Stomach smooth muscle (tissue), 2 donors: ENCODE measurements at regions not wholly inside any gene's neighbourhood (a gene's known extent, or its start where the extent isn't known, plus 50 kb on each side); places are given as distances from the start of the nearest gene placed in this dataset.

Experiments
- H3K27ac ChIP-seq: one replicate; pipeline ENCODE4 v1.7.0; 2013; ENCODE audit warnings: mild to moderate bottlenecking, low read length, inconsistent platforms
- H3K27me3 ChIP-seq, 2 donors: one replicate each; pipeline ENCODE4 v1.7.0; 2013; ENCODE audit warnings: low read length in 2 of 2; ENCODE audit not compliant: insufficient read depth in 2 of 2, control insufficient read depth in 1 of 2
- H3K36me3 ChIP-seq, 2 donors: one replicate each; pipeline ENCODE4 v1.7.0; 2013; ENCODE audit warnings: low read length in 2 of 2; ENCODE audit not compliant: control insufficient read depth in 2 of 2, insufficient read depth in 2 of 2
- H3K4me1 ChIP-seq: one replicate; pipeline ENCODE4 v1.7.0; 2013; ENCODE audit warnings: low read length; ENCODE audit not compliant: control insufficient read depth, insufficient read depth
- H3K4me3 ChIP-seq, 2 donors: one replicate each; pipeline ENCODE4 v1.7.0; 2013; ENCODE audit warnings: low read length in 2 of 2
- H3K9ac ChIP-seq, 2 donors: one replicate each; pipeline ENCODE4 v1.7.0; 2013; ENCODE audit warnings: low read length in 2 of 2, mild to moderate bottlenecking in 1 of 2
- H3K9me3 ChIP-seq, 2 donors: one replicate each; pipeline ENCODE4 v1.7.0; 2013; ENCODE audit warnings: low read length in 2 of 2; ENCODE audit not compliant: control insufficient read depth in 2 of 2
- donor health status: healthy.
- donor health status: Pancreatic carcinoma.

- H3K27ac ChIP-seq: no peak overlapping the region
- no peaks in the 10 kb centered on the region for H3K4me1 ChIP-seq
- no peak overlapping the region for H3K4me3 ChIP-seq
- no peaks in the 10 kb centered on the region for H3K36me3 ChIP-seq
- H3K27me3 ChIP-seq: peaks cover 0 to 8% of the 10 kb centered on the region in 2 donors
- no peaks in the 10 kb centered on the region for H3K9me3 ChIP-seq
- no peak overlapping the region for H3K9ac ChIP-seq
Measured at GRCh38 chr1:34470401-34470800, 284.4 kb upstream of the GJB5 start.

- H3K27ac ChIP-seq: no peak overlapping the region
- no peaks in the 10 kb centered on the region for H3K9me3 ChIP-seq
- peaks cover 5 to 11% of the 10 kb centered on the region in 2 donors for H3K27me3 ChIP-seq
- no peak overlapping the region for H3K9ac ChIP-seq
- no peaks in the 10 kb centered on the region for H3K36me3 ChIP-seq
- no peaks in the 10 kb centered on the region for H3K4me1 ChIP-seq
- H3K4me3 ChIP-seq: no peak overlapping the region
Measured at GRCh38 chr1:34474566-34474965, 280.3 kb upstream of the GJB5 start.

- Histone ChIP-seq H3K27me3 (peaks cover 5 to 9% of the 10 kb centered on the region in 2 donors), H3K27ac (no peak overlapping the region), H3K36me3 (no peaks in the 10 kb centered on the region), H3K9ac (no peak overlapping the region), H3K4me1 (no peaks in the 10 kb centered on the region), H3K4me3 (no peak overlapping the region), H3K9me3 (peaks cover 4 to 8% of the 10 kb centered on the region in 2 donors)
Measured at GRCh38 chr1:34476371-34476770, 278.5 kb upstream of the GJB5 start.

- Histone ChIP-seq H3K27ac (no peak overlapping the region), H3K4me1 (no peaks in the 10 kb centered on the region), H3K27me3 (peaks cover 3 to 5% of the 10 kb centered on the region in 2 donors), H3K36me3 (no peaks in the 10 kb centered on the region), H3K9ac (no peak overlapping the region), H3K4me3 (no peak overlapping the region), H3K9me3 (peaks cover 4 to 8% of the 10 kb centered on the region in 2 donors)
Measured at GRCh38 chr1:34477632-34478141, 277.2 kb upstream of the GJB5 start.

GRCh38 chr1:34478515-34479076, 276.3 kb upstream of the GJB5 start:
- Histone ChIP-seq H3K9ac (no peak overlapping the region), H3K27ac (no peak overlapping the region), H3K27me3 (peaks cover 3 to 5% of the 10 kb centered on the region in 2 donors), H3K4me3 (no peak overlapping the region), H3K9me3 (peaks cover 4 to 8% of the 10 kb centered on the region in 2 donors), H3K36me3 (no peaks in the 10 kb centered on the region), H3K4me1 (no peaks in the 10 kb centered on the region)

- Histone ChIP-seq H3K36me3 (no peaks in the 10 kb centered on the region), H3K9ac (no peak overlapping the region), H3K27ac (no peak overlapping the region), H3K27me3 (peaks cover 3 to 5% of the 10 kb centered on the region in 2 donors), H3K4me1 (no peaks in the 10 kb centered on the region), H3K9me3 (peaks cover 4 to 8% of the 10 kb centered on the region in 2 donors), H3K4me3 (no peak overlapping the region)
Measured at GRCh38 chr1:34479731-34480130, 275.1 kb upstream of the GJB5 start.

- Histone ChIP-seq H3K9me3 (peaks cover 6 to 8% of the 10 kb centered on the region in 2 donors), H3K4me1 (no peaks in the 10 kb centered on the region), H3K36me3 (no peaks in the 10 kb centered on the region), H3K9ac (no peak overlapping the region), H3K27me3 (no peaks in the 10 kb centered on the region), H3K4me3 (no peak overlapping the region), H3K27ac (no peak overlapping the region)
Measured at GRCh38 chr1:34488080-34488708, 266.7 kb upstream of the GJB5 start.

GRCh38 chr1:34500451-34500850, 254.4 kb upstream of the GJB5 start:
- Histone ChIP-seq H3K4me3 (no peak overlapping the region), H3K9ac (no peak overlapping the region), H3K36me3 (no peaks in the 10 kb centered on the region), H3K4me1 (no peaks in the 10 kb centered on the region), H3K27me3 (no peaks in the 10 kb centered on the region), H3K9me3 (no peaks in the 10 kb centered on the region), H3K27ac (no peak overlapping the region)

GRCh38 chr1:34511802-34512201, 243.0 kb upstream of the GJB5 start:
- H3K4me1 ChIP-seq: no peaks in the 10 kb centered on the region
- peaks cover 5 to 12% of the 10 kb centered on the region in 2 donors for H3K9me3 ChIP-seq
- no peaks in the 10 kb centered on the region for H3K36me3 ChIP-seq
- no peak overlapping the region for H3K4me3 ChIP-seq
- no peak overlapping the region for H3K27ac ChIP-seq
- H3K27me3 ChIP-seq: no peaks in the 10 kb centered on the region
- no peak overlapping the region for H3K9ac ChIP-seq

- Histone ChIP-seq H3K27me3 (no peaks in the 10 kb centered on the region), H3K9me3 (peaks cover 0 to 13% of the 10 kb centered on the region in 2 donors), H3K36me3 (no peaks in the 10 kb centered on the region), H3K4me1 (no peaks in the 10 kb centered on the region), H3K9ac (no peak overlapping the region), H3K4me3 (no peak overlapping the region), H3K27ac (no peak overlapping the region)
Measured at GRCh38 chr1:34518146-34518699, 236.6 kb upstream of the GJB5 start.

GRCh38 chr1:34520111-34520510, 234.7 kb upstream of the GJB5 start:
- Histone ChIP-seq H3K27ac (no peak overlapping the region), H3K4me3 (no peak overlapping the region), H3K4me1 (no peaks in the 10 kb centered on the region), H3K9me3 (peaks cover 0 to 10% of the 10 kb centered on the region in 2 donors), H3K36me3 (no peaks in the 10 kb centered on the region), H3K27me3 (no peaks in the 10 kb centered on the region), H3K9ac (no peak overlapping the region)
